Activated naive CD4-positive, alpha-beta T cell treated with anti-CD3 and anti-CD28 coated beads, Interleukin-2, amount 10 ng/mL, durations not matched to agents 7 days and 5 days (primary cell): ENCODE measurements at regions not wholly inside any gene's neighbourhood (a gene's known extent, or its start where the extent isn't known, plus 50 kb on each side); places are given as distances from the start of the nearest gene placed in this dataset.
"Not testable (repeated sequence)": the region's sequence is repeated elsewhere in the genome, so short reads cannot be mapped to it uniquely, and the experiment has no call there.

ENCODE experiments used
- CTCF ChIA-PET: fragments of 350-600 bp; sonication (Branson Sonifier 250); formaldehyde crosslinking; loops from one replicate; lab custom pipeline; 2021; ENCODE audit warnings: antibody characterized with exemption; lab: Charles Lee
- DNase-seq: peaks from one replicate; pipeline ENCODE4 v3.0.0-alpha.2; 2020
- H3K27ac Mint-ChIP-seq: one replicate; pipeline ENCODE4 v1.8.0; 2021; ENCODE audit warnings: mild to moderate bottlenecking, moderate library complexity, mixed read lengths
- H3K27me3 Mint-ChIP-seq: one replicate; pipeline ENCODE4 v1.8.0; 2021; ENCODE audit warnings: mild to moderate bottlenecking, mixed read lengths
- H3K36me3 Mint-ChIP-seq: one replicate; pipeline ENCODE4 v1.8.0; 2021; ENCODE audit warnings: mixed read lengths
- H3K4me1 Mint-ChIP-seq: one replicate; pipeline ENCODE4 v1.8.0; 2021; ENCODE audit warnings: mixed read lengths
- H3K4me3 Mint-ChIP-seq: one replicate; pipeline ENCODE4 v1.8.0; 2021; ENCODE audit warnings: mild to moderate bottlenecking, moderate library complexity, mixed read lengths
- H3K9me3 Mint-ChIP-seq: one replicate; pipeline ENCODE4 v1.8.0; 2021; ENCODE audit warnings: mixed read lengths

DNA sequence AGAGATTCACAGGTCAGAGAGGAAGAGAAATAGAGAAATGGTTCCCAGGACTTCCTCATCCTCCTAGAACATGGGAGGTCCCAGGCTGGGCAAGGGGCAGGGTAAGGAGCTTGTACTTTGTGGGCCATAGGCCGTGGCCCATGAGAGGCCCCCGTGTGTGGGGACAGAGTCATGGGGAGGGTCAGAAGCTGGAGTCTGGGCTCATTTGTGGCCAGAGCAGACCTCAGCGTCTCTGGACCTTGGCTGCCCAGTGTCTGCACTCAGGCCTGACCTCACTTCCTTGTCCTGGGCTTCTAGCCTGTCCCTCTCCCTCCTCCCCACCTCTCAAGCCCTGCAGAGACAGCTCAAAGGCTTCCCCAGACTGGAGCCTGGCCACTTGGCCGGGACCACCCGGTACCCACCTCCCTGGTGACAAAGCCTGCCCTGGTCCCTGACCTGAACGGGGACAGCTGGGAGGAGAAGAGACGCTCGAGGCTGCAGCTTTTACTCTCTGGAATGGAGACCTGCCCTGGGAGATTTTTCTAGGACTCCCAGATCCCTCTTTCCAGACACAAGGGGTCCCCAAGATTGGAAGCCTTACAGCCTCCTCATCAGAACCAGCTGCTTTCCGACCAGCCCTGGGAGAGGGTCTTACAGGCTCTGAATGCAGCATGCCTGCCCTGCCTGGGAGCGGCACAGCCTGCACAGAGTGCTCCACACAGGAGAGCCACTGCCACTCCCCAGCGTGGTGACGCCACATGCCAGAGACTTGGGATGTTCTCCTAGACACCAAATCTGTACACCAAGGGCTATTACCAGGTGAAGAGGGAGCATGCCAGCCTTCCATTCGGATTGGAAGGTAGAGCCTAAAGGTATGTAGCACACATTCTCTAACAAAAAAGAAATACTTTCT is 569.0 kb upstream of the B3GAT1 start:
- Mint-ChIP-seq H3K27me3 (no peaks in the 10 kb centered on the region), H3K9me3 (no peaks in the 10 kb centered on the region), H3K4me1 (peaks cover 2% of the 10 kb centered on the region), H3K4me3 (no peak overlapping the region), H3K27ac (no peak overlapping the region), H3K36me3 (no peaks in the 10 kb centered on the region)
- CTCF ChIA-PET = no interaction called here
- no peak for DNase-seq

DNA sequence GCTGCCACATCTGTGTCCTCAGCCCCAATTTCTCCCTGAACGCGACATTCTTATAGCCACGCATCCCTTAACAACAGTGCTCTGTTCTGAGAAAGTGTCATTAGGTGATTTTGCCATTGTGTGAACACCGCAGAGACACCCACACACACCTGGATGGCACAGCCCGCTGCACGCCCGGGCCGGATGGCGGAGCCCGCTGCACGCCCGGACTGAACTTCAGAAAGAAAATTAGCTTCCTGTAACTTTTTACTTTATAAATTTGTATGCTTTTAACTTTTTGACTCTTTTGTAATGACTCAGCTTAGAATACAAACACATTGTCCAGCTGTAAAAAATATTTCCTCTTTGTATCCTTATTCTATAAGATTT is 567.0 kb upstream of the B3GAT1 start:
- H3K27me3 Mint-ChIP-seq, H3K4me3 Mint-ChIP-seq, H3K9me3 Mint-ChIP-seq, H3K27ac Mint-ChIP-seq, CTCF ChIA-PET, H3K36me3 Mint-ChIP-seq, H3K4me1 Mint-ChIP-seq, DNase-seq: not testable (repeated sequence)

DNA sequence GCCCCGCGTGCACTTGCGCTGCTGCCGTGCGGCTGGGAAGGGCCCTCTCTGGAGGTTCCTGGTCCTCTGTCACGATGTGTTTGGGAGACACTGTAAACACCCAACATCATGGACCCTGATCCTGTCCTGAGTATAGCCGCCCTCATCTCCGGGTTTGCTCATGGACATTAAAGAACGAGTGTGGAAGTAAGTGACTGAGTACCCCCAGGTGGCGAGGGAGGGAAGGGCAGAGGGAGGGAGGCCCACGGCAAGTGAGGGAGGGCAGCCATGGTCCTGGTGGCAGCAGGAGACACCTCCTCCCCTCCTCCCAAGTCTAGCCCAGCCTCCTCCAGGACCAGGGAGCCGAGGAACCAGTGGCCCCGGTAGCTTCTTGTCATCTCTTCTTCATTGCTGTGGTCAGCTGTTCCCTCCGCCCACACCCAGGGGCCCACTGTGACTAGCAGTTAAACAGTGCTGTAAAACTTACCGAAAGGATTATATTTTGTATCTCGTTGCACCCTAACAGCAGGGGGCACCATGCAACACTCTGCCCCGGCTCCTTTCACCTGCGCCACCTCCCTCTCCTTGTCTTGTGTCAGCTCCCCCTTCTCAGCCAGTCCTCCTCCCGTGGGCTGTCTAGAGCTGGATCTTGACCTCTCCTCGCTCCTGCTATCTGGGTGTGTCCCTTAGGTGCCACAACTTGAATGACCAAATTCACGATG is 566.5 kb upstream of the B3GAT1 start:
- Mint-ChIP-seq H3K27me3 (no peaks in the 10 kb centered on the region), H3K4me3 (no peak overlapping the region), H3K4me1 (no peaks in the 10 kb centered on the region), H3K27ac (no peak overlapping the region), H3K36me3 (no peaks in the 10 kb centered on the region), H3K9me3 (peaks cover 3% of the 10 kb centered on the region)
- no peak for DNase-seq
- CTCF ChIA-PET = no interaction called here

DNA sequence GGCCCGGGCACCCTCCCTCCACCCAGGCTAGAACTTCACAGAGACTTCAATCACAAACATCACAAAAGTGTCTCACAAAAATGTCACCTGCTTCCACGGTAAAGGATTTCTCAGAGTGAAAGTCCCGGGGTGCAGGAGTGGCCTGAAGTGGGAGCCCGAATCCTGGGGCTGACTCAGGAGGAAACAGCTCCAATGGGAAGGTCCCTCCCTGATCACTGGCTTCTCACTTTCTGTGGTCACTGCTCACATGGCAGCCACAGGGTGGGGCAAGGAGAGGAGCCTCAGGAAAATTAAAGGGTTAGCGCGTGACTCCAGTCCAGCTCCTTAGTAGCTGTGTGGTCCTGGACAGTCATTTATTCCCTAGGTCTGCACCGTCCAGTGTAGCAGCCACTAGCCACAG is 564.5 kb upstream of the B3GAT1 start:
- Mint-ChIP-seq H3K4me3 (no peak overlapping the region), H3K4me1 (no peaks in the 10 kb centered on the region), H3K27ac (no peak overlapping the region), H3K36me3 (no peaks in the 10 kb centered on the region), H3K9me3 (peaks cover 3% of the 10 kb centered on the region), H3K27me3 (no peaks in the 10 kb centered on the region)
- DNase-seq = no peak
- CTCF ChIA-PET = no interaction called here

DNA sequence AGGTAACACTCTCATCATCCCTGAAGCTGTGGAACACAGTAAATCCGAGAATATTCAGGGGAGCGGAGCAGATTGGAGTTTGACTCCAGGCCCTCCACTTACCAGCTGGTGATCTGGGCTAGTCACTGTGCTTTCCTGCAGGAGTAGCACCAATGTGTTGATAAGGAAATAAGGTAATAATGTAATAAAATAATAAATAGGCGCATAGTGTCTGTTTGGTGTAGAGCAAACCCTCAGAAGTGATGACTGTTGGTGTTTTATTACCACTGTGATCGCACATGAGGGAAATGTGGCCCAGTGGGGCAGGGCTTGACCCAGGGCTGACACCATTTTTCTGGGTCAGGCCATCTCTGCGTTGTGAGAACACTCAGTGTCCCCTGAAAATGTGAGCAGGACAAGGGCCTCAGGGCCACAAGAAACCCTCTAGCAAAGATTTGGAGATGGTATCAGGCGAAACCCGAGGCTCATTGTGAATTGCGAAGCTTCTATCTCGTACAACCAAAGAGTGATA is 563.9 kb upstream of the B3GAT1 start:
- CTCF ChIA-PET = no interaction called here
- Mint-ChIP-seq H3K27ac (no peak overlapping the region), H3K9me3 (peaks cover 3% of the 10 kb centered on the region), H3K27me3 (no peaks in the 10 kb centered on the region), H3K36me3 (no peaks in the 10 kb centered on the region), H3K4me3 (no peak overlapping the region), H3K4me1 (no peaks in the 10 kb centered on the region)
- no peak for DNase-seq

DNA sequence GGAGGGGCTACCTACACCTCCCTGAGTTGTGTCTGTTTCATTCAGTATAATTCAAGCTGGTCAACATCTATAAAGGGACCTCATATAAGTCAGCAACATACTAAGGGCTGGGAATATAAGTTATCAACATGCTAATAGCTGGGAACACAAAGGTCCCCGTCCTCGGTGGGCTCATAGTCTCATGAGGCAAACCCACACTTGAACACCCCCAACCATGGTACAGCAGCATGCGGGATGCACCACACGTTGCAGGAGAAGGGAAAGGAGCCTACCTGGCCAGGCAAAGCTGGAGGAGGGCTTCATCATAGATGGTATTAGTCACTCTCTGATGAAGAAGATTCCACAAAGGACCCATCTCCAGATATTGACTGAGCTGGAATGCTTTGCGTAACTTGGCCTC is 561.8 kb upstream of the B3GAT1 start:
- H3K4me1 Mint-ChIP-seq = no peaks in the 10 kb centered on the region
- CTCF ChIA-PET = no interaction called here
- H3K27ac Mint-ChIP-seq = no peak overlapping the region
- H3K4me3 Mint-ChIP-seq = no peak overlapping the region
- H3K27me3 Mint-ChIP-seq = no peaks in the 10 kb centered on the region
- no peaks in the 10 kb centered on the region for H3K36me3 Mint-ChIP-seq
- peaks cover 3% of the 10 kb centered on the region for H3K9me3 Mint-ChIP-seq
- DNase-seq = no peak

DNA sequence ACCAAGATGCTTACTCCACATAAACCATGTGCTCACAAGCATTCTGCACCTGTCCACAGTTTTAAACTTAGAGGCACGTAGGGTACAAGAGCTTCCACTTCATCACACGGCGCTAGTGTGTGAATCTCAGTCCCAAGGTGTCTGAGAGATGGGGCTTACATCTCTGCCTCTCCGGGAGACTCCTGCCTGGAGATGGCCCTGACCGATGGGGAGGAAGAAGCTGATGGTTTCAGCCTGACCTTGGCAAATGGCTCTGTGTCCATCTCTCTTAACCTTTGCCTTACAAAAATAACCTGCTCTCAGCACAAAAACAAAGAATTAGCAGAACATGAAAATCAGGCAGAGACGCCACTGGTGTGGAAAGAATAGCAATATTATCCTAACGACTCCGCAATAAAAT is 559.3 kb upstream of the B3GAT1 start:
- Mint-ChIP-seq H3K27ac (no peak overlapping the region), H3K27me3 (no peaks in the 10 kb centered on the region), H3K4me1 (no peaks in the 10 kb centered on the region), H3K4me3 (no peak overlapping the region), H3K36me3 (no peaks in the 10 kb centered on the region), H3K9me3 (peaks cover 3% of the 10 kb centered on the region)
- CTCF ChIA-PET = no interaction called here
- DNase-seq = no peak

DNA sequence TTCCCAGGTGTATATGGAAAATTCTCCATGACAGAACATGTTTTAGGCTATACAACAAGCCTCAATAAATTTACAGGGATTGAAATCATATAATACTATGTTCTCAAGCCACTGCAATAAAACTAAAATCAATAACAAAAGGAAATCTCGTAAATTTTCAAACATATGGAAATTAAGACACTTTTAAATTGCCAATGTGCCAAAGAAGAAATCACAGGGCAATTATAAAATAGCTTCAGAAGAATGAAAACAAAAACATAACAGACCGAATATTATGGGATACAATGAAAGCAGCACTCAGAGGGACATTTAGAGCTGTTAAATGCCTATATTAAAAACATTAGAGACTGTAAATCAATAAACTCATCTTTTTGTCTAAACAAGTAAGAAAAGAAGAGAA is 555.7 kb upstream of the B3GAT1 start:
- CTCF ChIA-PET = no interaction called here
- Mint-ChIP-seq H3K9me3 (no peaks in the 10 kb centered on the region), H3K4me1 (no peaks in the 10 kb centered on the region), H3K4me3 (no peak overlapping the region), H3K27ac (no peak overlapping the region), H3K27me3 (no peaks in the 10 kb centered on the region), H3K36me3 (no peaks in the 10 kb centered on the region)
- DNase-seq = no peak

DNA sequence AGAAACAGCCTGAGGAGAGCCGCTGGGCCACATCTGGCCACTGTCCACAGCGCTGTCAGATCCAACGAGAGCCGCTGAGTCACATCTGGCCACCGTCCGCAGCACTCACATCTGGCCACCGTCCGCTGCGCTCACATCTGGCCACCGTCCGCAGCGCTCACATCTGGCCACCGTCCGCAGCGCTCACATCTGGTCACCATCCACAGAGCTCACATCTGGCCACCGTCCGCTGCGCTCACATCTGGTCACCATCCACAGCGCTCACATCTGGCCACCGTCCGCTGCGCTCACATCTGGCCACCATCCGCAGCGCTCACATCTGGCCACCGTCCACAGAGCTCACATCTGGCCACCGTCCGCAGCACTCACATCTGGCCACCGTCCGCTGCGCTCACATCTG is 549.3 kb upstream of the B3GAT1 start:
- DNase-seq, H3K27ac Mint-ChIP-seq, H3K36me3 Mint-ChIP-seq, H3K9me3 Mint-ChIP-seq, CTCF ChIA-PET, H3K27me3 Mint-ChIP-seq, H3K4me1 Mint-ChIP-seq, H3K4me3 Mint-ChIP-seq: not testable (repeated sequence)

DNA sequence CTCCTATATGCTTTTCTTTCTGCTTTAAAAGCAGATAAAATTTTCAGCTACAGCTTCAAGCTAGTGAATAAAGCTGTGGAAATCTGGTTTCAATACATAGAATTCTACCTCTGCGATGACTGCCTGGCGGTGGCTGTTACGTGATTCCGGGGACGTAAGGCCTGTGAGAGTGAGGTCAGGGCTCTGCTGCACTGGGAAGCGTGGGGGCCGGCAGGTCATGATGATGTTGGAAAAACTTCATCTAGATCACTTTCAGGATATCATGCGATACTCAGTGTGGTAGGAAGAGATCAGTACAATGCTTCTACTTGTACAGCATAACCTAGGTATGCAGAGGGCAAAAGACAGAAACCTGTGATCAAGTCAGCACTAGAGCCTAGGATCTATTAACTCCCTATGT is 546.8 kb upstream of the B3GAT1 start:
- Mint-ChIP-seq H3K9me3 (no peaks in the 10 kb centered on the region), H3K4me1 (no peaks in the 10 kb centered on the region), H3K4me3 (no peak overlapping the region), H3K27me3 (no peaks in the 10 kb centered on the region), H3K27ac (no peak overlapping the region), H3K36me3 (no peaks in the 10 kb centered on the region)
- no peak for DNase-seq
- CTCF ChIA-PET = no interaction called here

DNA sequence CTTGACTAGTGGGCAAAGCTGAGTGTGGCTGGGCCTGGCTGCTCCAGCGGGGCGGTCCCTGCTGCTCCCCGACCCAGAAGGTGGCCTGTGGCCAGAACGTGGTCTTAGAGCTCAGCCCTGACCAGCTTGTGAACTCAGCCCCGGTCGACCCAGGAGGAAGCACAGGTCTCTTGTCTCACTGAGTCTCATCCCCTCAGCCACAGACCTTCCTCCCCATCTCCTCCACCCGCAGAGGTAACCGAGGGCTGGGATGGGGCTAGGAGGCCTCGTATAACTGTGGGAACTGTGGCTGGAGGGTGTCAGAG is 546.2 kb upstream of the B3GAT1 start:
- CTCF ChIA-PET = no interaction called here
- H3K27me3 Mint-ChIP-seq = no peaks in the 10 kb centered on the region
- H3K9me3 Mint-ChIP-seq = no peaks in the 10 kb centered on the region
- no peaks in the 10 kb centered on the region for H3K4me1 Mint-ChIP-seq
- H3K36me3 Mint-ChIP-seq = no peaks in the 10 kb centered on the region
- H3K27ac Mint-ChIP-seq = no peak overlapping the region
- H3K4me3 Mint-ChIP-seq = no peak overlapping the region
- DNase-seq = no peak

DNA sequence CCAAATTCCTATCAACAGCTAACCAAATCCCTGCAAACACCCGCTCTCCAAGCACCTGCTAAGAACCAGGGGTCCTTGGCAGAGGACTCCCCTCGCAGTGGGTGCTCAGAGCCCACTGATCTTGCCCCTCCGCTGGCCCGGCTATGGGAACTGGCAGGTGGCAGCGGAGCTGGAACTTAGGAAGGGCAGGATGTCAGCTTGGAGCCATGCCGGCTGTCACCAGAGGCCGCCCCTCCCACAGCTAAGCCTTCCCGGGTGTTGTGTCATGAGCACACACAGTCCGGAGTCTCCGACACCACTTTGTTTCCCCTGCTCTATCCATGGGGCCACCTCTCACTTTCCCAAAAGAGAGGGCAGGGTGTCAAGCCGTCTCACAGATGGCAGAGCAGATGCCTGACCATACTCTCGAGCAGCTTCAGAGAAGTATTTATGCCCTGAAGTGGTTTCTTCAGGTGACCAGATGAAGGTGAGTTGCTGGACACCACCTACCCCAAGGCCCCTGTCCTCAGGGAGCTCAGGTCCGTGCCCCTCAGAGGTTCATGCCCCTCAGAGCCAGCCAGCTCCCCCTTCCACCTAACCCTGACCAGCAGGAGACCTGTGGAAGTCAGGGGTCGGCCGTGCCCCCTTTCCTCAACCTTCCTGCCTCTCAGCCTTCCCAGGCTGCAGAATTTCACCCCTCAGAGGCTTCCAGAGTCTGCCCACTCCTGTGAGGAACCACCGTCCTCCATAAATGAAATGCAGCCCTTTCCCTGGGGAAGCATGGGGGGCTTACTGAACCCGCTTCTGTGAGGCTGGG is 545.7 kb upstream of the B3GAT1 start:
- no peaks in the 10 kb centered on the region for H3K27me3 Mint-ChIP-seq
- H3K4me3 Mint-ChIP-seq = no peak overlapping the region
- H3K9me3 Mint-ChIP-seq = no peaks in the 10 kb centered on the region
- no peaks in the 10 kb centered on the region for H3K4me1 Mint-ChIP-seq
- DNase-seq = no peak
- CTCF ChIA-PET = no interaction called here
- no peak overlapping the region for H3K27ac Mint-ChIP-seq
- no peaks in the 10 kb centered on the region for H3K36me3 Mint-ChIP-seq

DNA sequence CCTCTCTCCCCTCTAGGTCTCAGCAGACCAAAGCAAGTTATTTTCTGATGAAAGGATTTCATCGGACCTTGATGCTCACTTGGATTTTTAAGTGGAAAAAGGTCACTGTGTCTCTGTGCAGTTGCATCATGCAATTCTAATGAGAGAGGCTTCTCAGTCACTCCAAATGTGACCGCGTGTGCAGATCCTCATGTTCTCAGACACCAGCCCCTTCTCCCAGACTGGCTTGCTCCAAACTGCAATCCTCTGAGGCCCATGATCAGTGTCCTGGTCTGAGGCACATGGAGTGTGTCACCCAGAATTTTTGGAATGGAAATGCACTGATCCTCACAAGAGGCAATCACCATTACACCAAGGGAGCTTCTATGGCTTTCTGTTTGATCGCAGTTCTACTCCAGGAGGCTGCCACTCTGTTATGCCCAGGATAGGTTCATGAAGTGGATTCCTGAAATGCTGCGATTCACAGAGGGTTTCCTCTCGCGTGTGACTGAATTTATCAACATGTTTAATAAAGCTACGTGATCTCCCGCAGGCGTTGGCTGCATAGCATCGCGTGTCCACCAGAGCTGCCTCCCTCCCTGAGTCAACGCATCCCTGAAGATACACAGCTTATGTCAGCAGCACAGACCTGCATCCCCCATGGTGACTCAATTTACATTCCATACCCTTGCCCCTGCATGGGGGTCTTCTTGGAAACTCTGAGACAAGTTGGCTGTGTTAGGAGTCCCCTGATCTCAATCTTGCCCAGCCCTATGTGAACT is 544.6 kb upstream of the B3GAT1 start:
- CTCF ChIA-PET = no interaction called here
- Mint-ChIP-seq H3K4me1 (no peaks in the 10 kb centered on the region), H3K27me3 (no peaks in the 10 kb centered on the region), H3K36me3 (no peaks in the 10 kb centered on the region), H3K9me3 (no peaks in the 10 kb centered on the region), H3K4me3 (no peak overlapping the region), H3K27ac (no peak overlapping the region)
- no peak for DNase-seq

DNA sequence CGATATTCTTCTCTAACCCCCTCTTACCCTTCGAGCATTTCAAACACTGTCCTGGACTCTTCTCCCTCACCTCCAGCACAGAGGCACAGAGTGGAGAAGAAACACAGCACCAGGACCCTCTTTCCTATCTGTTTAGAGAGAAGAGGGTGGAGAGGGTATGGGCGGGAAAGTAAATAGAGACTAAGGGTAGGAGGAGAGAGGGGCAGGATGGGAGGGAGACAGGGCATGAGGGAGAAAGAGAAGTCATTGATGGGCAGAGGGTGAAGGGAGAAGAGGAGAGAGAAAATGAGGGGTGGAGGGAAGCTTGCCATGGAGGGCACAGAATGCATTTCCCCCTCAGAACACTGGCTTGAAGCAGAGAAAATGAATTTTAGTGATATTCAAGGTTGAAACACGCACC is 543.9 kb upstream of the B3GAT1 start:
- DNase-seq, CTCF ChIA-PET, H3K36me3 Mint-ChIP-seq, H3K4me3 Mint-ChIP-seq, H3K9me3 Mint-ChIP-seq, H3K4me1 Mint-ChIP-seq, H3K27me3 Mint-ChIP-seq, H3K27ac Mint-ChIP-seq: not testable (repeated sequence)
